Heart right ventricle (tissue), 16 donors: ENCODE measurements at regions not wholly inside any gene's neighbourhood (a gene's known extent, or its start where the extent isn't known, plus 50 kb on each side); places are given as distances from the start of the nearest gene placed in this dataset.

Experiments used
- ATAC-seq, 8 donors: fragments of 200-7000 bp; cut with Tn5 transposase; one replicate each; pipeline ENCODE4 v1.9.1; 2020; ENCODE audit warnings: mild to moderate bottlenecking in 8 of 8, moderate library complexity in 8 of 8, moderate number of reproducible peaks in 1 of 8
- DNase-seq, 2 donors: peaks; one replicate each; pipeline ENCODE4 v3.0.0-alpha.2; 2020
- H3K27ac ChIP-seq, 10 donors: fragments of 200-600 bp; sonication (generic) in 2 of 10; one replicate each; pipeline versions ENCODE4 v1.5.0 to v1.8.0; 2020 to 2022; ENCODE audit warnings: mild to moderate bottlenecking in 3 of 10
- H3K27me3 ChIP-seq, 7 donors: fragments of 200-600 bp; one replicate each; pipeline ENCODE4 v1.8.0; 2021 to 2022; ENCODE audit warnings: mild to moderate bottlenecking in 2 of 7
- H3K36me3 ChIP-seq, 9 donors: fragments of 200-600 bp; sonication (generic) in 1 of 9; one replicate each; pipeline versions ENCODE4 v1.5.0 to v1.8.0; 2020 to 2022; ENCODE audit warnings: mild to moderate bottlenecking in 2 of 9
- H3K4me1 ChIP-seq, 9 donors: fragments of 200-600 bp; sonication (generic) in 1 of 9; one replicate each; pipeline versions ENCODE4 v1.5.0 to v1.8.0; 2020 to 2022; ENCODE audit warnings: mild to moderate bottlenecking in 4 of 9
- H3K4me3 ChIP-seq, 10 donors: fragments of 200-600 bp; sonication (generic) in 2 of 10; one replicate each; pipeline versions ENCODE4 v1.5.0 to v1.8.0; 2020 to 2022; ENCODE audit warnings: mild to moderate bottlenecking in 7 of 10, moderate library complexity in 2 of 10
- H3K9me3 ChIP-seq, 11 donors: fragments of 200-600 bp in 10 of 11; sonication (generic) in 2 of 11; one replicate each; pipeline versions ENCODE4 v1.5.0 to v1.8.0; 2013 to 2022; ENCODE audit warnings: mild to moderate bottlenecking in 2 of 11, control low read depth in 1 of 11, moderate library complexity in 1 of 11
- CTCF ChIP-seq, 9 donors: fragments of 200-600 bp; sonication (generic) in 2 of 9; IDR thresholded peaks; one replicate each; pipeline versions ENCODE4 v1.5.0 to v1.8.0; 2021 to 2022; ENCODE audit warnings: antibody characterized with exemption in 9 of 9, mild to moderate bottlenecking in 5 of 9, moderate library complexity in 1 of 9
- WGBS, 2 donors: extraction: QIAGEN DNeasy Blood & Tissue Kit; methylation state at CpG; one replicate each; pipeline ENCODE4 v1.1.7; 2013; ENCODE audit warnings: inconsistent platforms in 1 of 2; 5-methylcytosine and 5-hydroxymethylcytosine counted together
- intact Hi-C, 10 donors: fragments of 100-400 bp; cut with DNase I; formaldehyde crosslinking; loops; one replicate each; pipeline versions ENCODE4 v1.11.1 to v1.14.2; 2022
- donor health status: Arrhythmogenic right ventricular cardiomyopathy.
- donor health status: ischemic (EF 13 %, LVEDD 7.1; RV severe dilation, severe dysfunction).
- donor health status: healthy with polysubstance abuse.
- donor health status: DM: no; HTN: yes; CAD: no.
- donor health status: DM: no; HTN: no; CAD: no.
- donor health status: ischemic (EF 25% LVEDD 6.9; RV normal size, moderate dysfunction).
- donor health status: ischemic (EF 25% LVEDD 5.7; RV mildly dilated, moderate dysfunction).
- donor health status: healthy.
- donor health status: DM: yes; HTN: yes; CAD: no.
- donor health status: Ischemic cardiomyopathy.
- donor health status: ischemic (EF 35%, LVEDD 5.7; RV mildly dilated, moderate dysfunction).
- donor health status: nonischemic (EF 11% LVEDD 7.7; RV severe dilation, severe dysfunction).
- donor health status: DM: yes; HTN: yes; CAD: no.
- donor health status: PGD.
- donor health status: ischemic (EF 29% LVEDD 5.4; RV normal size, mild dysfunction).
- donor health status: nonischemic (EF 23%, LVEDD 6.1; RV moderate dilation, normal function).

- DNase-seq (no peak), ATAC-seq (no peak)
- Histone ChIP-seq H3K9me3 (peaks cover 0 to 27% (median 9%) of the 10 kb centered on the region in 11 donors), H3K27ac (no peak overlapping the region), H3K4me1 (peaks cover 0 to 16% (median 4%) of the 10 kb centered on the region in 9 donors), H3K27me3 (no peaks in the 10 kb centered on the region), H3K36me3 (no peaks in the 10 kb centered on the region), H3K4me3 (no peak overlapping the region)
- TF ChIP-seq CTCF (IDR thresholded peaks at IDR 0.05): no peak
- intact Hi-C loops: loop anchor here in 1 of 10 donors (5.0 kb wide), 1 partner anchor 60 kb away; no protein-coding TSS in a partner anchor
- 97 to 98% methylated on average over 45 of the region's 45 CpGs for WGBS, 2 donors
Observed at GRCh38 chr16:86917471-86918365, 339.4 kb downstream of the FOXL1 start.

- Histone ChIP-seq H3K4me3 (no peak overlapping the region), H3K9me3 (peaks cover 0 to 27% (median 9%) of the 10 kb centered on the region in 11 donors), H3K27me3 (no peaks in the 10 kb centered on the region), H3K27ac (no peak overlapping the region), H3K4me1 (peaks cover 0 to 16% (median 4%) of the 10 kb centered on the region in 9 donors), H3K36me3 (no peaks in the 10 kb centered on the region)
- intact Hi-C loops: loop anchor here in 1 of 10 donors (5.0 kb wide), 1 partner anchor 59 kb away; no protein-coding TSS in a partner anchor
- no peak for TF ChIP-seq CTCF (IDR thresholded peaks at IDR 0.05)
- DNase-seq (no peak), ATAC-seq (no peak)
- WGBS, 2 donors: 93 to 95% methylated on average over 9 of the region's 9 CpGs
Observed at GRCh38 chr16:86918637-86919036, 340.3 kb downstream of the FOXL1 start.

DNA sequence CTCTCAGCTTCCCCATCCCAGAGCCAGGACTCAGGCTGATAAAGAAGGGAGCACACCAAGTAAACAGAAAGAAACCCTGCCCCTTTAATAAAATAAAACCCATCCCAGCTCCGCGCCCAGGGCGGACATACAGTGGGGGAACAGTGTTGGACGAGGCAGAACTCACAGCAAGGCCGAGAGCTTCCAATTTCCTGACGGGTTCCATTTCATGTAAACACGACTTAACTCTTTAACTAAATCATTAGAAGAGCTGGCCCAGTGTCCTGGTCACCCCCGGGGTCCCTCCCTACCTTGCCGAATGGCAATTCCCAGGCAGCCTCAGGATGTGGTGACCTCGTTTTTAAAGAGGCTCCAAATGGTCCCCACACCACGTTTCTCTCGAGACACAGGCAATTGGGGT is 340.7 kb downstream of the FOXL1 start:
- intact Hi-C loops: loop anchor here in 1 of 10 donors (5.0 kb wide), 1 partner anchor 58 kb away; no protein-coding TSS in a partner anchor
- no peak overlapping the region for H3K27ac ChIP-seq
- ATAC-seq: no peak
- TF ChIP-seq CTCF (IDR thresholded peaks at IDR 0.05): no peak
- 85 to 87% methylated on average over 12 of the region's 12 CpGs for WGBS, 2 donors
- DNase-seq: no peak
- H3K9me3 ChIP-seq: peaks cover 0 to 27% (median 9%) of the 10 kb centered on the region in 11 donors
- peaks cover 0 to 16% (median 4%) of the 10 kb centered on the region in 9 donors for H3K4me1 ChIP-seq
- H3K27me3 ChIP-seq: no peaks in the 10 kb centered on the region
- no peaks in the 10 kb centered on the region for H3K36me3 ChIP-seq
- no peak overlapping the region for H3K4me3 ChIP-seq

DNA sequence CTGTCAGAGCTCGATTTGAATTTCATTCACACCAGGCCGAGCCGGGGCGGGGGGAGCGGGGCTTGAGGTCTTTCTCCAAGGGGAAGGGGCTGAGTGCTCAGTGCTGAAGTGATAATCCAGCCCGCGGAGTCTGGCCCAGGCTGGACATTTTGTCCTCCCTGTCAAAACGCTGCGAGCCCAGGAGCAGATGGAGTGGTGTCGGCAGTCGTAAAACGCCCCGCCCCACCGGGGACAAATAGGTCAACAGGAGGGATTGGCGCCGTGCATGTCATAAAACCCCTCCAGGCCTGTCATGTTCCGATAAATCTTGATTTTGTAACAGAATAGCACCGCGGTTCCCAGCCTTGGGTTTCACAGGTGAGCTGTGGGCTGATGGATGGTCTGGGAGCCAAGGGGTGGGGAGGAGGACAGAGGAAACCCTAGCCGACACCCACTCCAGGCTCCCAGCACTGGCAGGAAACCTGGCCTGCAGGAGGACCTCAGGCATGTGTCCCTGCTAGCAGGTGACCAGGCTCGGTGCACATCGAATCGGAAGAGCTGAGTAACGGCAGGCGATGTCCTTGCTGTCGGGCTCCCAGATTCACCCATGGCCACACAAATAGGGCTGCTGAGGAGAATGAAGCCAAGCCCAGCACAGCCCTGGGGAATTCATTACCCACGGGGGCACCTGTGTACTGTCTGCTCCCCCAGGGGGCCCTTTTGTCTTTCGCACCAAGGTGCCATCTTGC is 341.4 kb downstream of the FOXL1 start:
- no peaks in the 10 kb centered on the region for H3K36me3 ChIP-seq
- peaks cover 0 to 1% (median 0%) of the 10 kb centered on the region in 7 donors for H3K27me3 ChIP-seq
- intact Hi-C loops: loop anchor here in 1 of 10 donors (5.0 kb wide), 1 partner anchor 58 kb away; no protein-coding TSS in a partner anchor
- TF ChIP-seq CTCF (IDR thresholded peaks at IDR 0.05): no peak
- ATAC-seq (no peak), DNase-seq (no peak)
- WGBS, 2 donors: 88 to 90% methylated on average over 28 of the region's 28 CpGs
- no peak overlapping the region for H3K27ac ChIP-seq
- H3K4me3 ChIP-seq: no peak overlapping the region
- H3K9me3 ChIP-seq: peaks cover 0 to 27% (median 9%) of the 10 kb centered on the region in 11 donors
- peaks cover 0 to 13% (median 4%) of the 10 kb centered on the region in 9 donors for H3K4me1 ChIP-seq
